GM23248 (cell line): ENCODE measurements at regions not wholly inside any gene's neighbourhood (a gene's known extent, or its start where the extent isn't known, plus 50 kb on each side); places are given as distances from the start of the nearest gene placed in this dataset.

ENCODE experiments used
- DNase-seq: peaks from one replicate; pipeline ENCODE4 v3.0.0-alpha.2; 2015
- H2AFZ ChIP-seq: fragments of 200-600 bp; sonication (generic); 2 replicates; pipeline ENCODE4 v1.6.1; 2016; ENCODE audit warnings: antibody characterized with exemption
- H3F3A ChIP-seq: fragments of 200-600 bp; sonication (generic); 2 replicates; pipeline ENCODE4 v1.6.1; 2016; ENCODE audit warnings: mild to moderate bottlenecking, antibody characterized with exemption, mixed run types; ENCODE audit not compliant: insufficient read depth
- H3K27ac ChIP-seq: fragments of 200-600 bp; sonication (generic); 2 replicates; pipeline ENCODE4 v1.5.1; 2016; ENCODE audit warnings: mild to moderate bottlenecking
- H3K27me3 ChIP-seq: fragments of 200-600 bp; sonication (generic); replicated peaks from 2 replicates; pipeline ENCODE4 v1.6.1; 2016; ENCODE audit warnings: mild to moderate bottlenecking; ENCODE audit not compliant: insufficient read depth
- H3K36me3 ChIP-seq: fragments of 200-600 bp; sonication (generic); 2 replicates; pipeline ENCODE4 v1.6.1; 2016; ENCODE audit warnings: low read depth, mild to moderate bottlenecking
- H3K4me1 ChIP-seq: fragments of 200-600 bp; sonication (generic); 2 replicates; pipeline ENCODE4 v1.6.1; 2016; ENCODE audit warnings: mild to moderate bottlenecking; ENCODE audit not compliant: insufficient read depth
- H3K4me2 ChIP-seq: fragments of 200-600 bp; sonication (generic); one replicate; pipeline ENCODE4 v1.6.1; 2016; ENCODE audit warnings: mild to moderate bottlenecking; ENCODE audit not compliant: unreplicated experiment
- H3K4me3 ChIP-seq: fragments of 200-600 bp; sonication (generic); 2 replicates; pipeline ENCODE4 v1.5.1; 2016; ENCODE audit warnings: mild to moderate bottlenecking
- H3K79me2 ChIP-seq: fragments of 200-600 bp; sonication (generic); 2 replicates; pipeline ENCODE4 v1.6.1; 2016; ENCODE audit warnings: mild to moderate bottlenecking; ENCODE audit not compliant: insufficient read depth
- H3K9ac ChIP-seq: fragments of 200-600 bp; sonication (generic); 2 replicates; pipeline ENCODE4 v1.6.1; 2016; ENCODE audit warnings: mild to moderate bottlenecking
- H3K9me2 ChIP-seq: fragments of 200-600 bp; sonication (generic); 2 replicates; pipeline ENCODE4 v1.6.1; 2016; ENCODE audit warnings: mixed run types, mild to moderate bottlenecking, moderate library complexity; ENCODE audit not compliant: insufficient read depth
- H3K9me3 ChIP-seq: fragments of 200-600 bp; sonication (generic); one replicate; pipeline ENCODE4 v1.6.1; 2017; ENCODE audit warnings: low read depth
- H4K20me1 ChIP-seq: fragments of 200-600 bp; sonication (generic); 2 replicates; pipeline ENCODE4 v1.6.0; 2016; ENCODE audit not compliant: insufficient read depth
- EZH2 ChIP-seq: fragments of 200-600 bp; sonication (generic); IDR thresholded peaks from 2 replicates; pipeline ENCODE4 v1.6.1; 2018; ENCODE audit warnings: antibody characterized with exemption, mild to moderate bottlenecking; ENCODE audit not compliant: insufficient read depth, poor library complexity, severe bottlenecking
- EZH2phosphoT487 ChIP-seq: fragments of 200-600 bp; sonication (generic); IDR thresholded peaks from 2 replicates; pipeline ENCODE4 v1.6.1; 2018; ENCODE audit warnings: antibody characterized with exemption, moderate library complexity, mild to moderate bottlenecking, low read depth; ENCODE audit not compliant: insufficient read depth
- WGBS, 2 experiments: methylation state at CpG; one replicate each; pipeline ENCODE4 v1.1.6; 2015 to 2017; ENCODE audit warnings: low lambda C conversion rate in 2 of 2, low coverage in 1 of 2; ENCODE audit errors: missing lambda C conversion rate in 2 of 2; 5-methylcytosine and 5-hydroxymethylcytosine counted together
- in situ Hi-C: fragments of 300-500 bp; cut with MboI; formaldehyde crosslinking; loops from 2 replicates; pipeline ENCODE4 v1.15.0; 2020

GRCh38 chr14:66381755-66382154, 104.4 kb upstream of the CCDC196 start:
- no peak overlapping the region for H2AFZ ChIP-seq
- in situ Hi-C loops: no loop called here
- no peaks in the 10 kb centered on the region for H3K27me3 ChIP-seq
- H3K27ac ChIP-seq: no peak overlapping the region
- no peaks in the 10 kb centered on the region for H3F3A ChIP-seq
- H3K9me3 ChIP-seq: no peaks in the 10 kb centered on the region
- H3K36me3 ChIP-seq: no peaks in the 10 kb centered on the region
- H3K9ac ChIP-seq: no peak overlapping the region
- no peaks in the 10 kb centered on the region for H3K79me2 ChIP-seq
- TF ChIP-seq EZH2 (no peak), EZH2phosphoT487 (no peak)
- H3K4me1 ChIP-seq: no peaks in the 10 kb centered on the region
- H4K20me1 ChIP-seq: no peaks in the 10 kb centered on the region
- DNase-seq: no peak
- H3K4me3 ChIP-seq: no peak overlapping the region
- no peaks in the 10 kb centered on the region for H3K9me2 ChIP-seq
- H3K4me2 ChIP-seq: no peak overlapping the region
- WGBS, 2 experiments: 0 to 6% methylated on average over 1 of the region's 1 CpG

GRCh38 chr14:66383257-66383656, 102.9 kb upstream of the CCDC196 start:
- no peak for DNase-seq
- no peak for TF ChIP-seq EZH2
- TF ChIP-seq EZH2phosphoT487: no peak
- H3K27me3 ChIP-seq: no peaks in the 10 kb centered on the region
- 4% methylated on average over 1 of the region's 1 CpG for WGBS, 2 experiments
- H3K36me3 ChIP-seq: no peaks in the 10 kb centered on the region
- H3K4me3 ChIP-seq: no peak overlapping the region
- H3K4me1 ChIP-seq: no peaks in the 10 kb centered on the region
- in situ Hi-C loops: no loop called here
- H2AFZ ChIP-seq: no peak overlapping the region
- H3K27ac ChIP-seq: no peak overlapping the region
- no peak overlapping the region for H3K9ac ChIP-seq
- no peaks in the 10 kb centered on the region for H3K79me2 ChIP-seq
- H3K9me3 ChIP-seq: no peaks in the 10 kb centered on the region
- H3K9me2 ChIP-seq: no peaks in the 10 kb centered on the region
- no peaks in the 10 kb centered on the region for H4K20me1 ChIP-seq
- H3F3A ChIP-seq: no peaks in the 10 kb centered on the region
- H3K4me2 ChIP-seq: no peak overlapping the region

GRCh38 chr14:66383771-66384170, 102.4 kb upstream of the CCDC196 start:
- Histone ChIP-seq H3K4me1 (no peaks in the 10 kb centered on the region), H3K9me2 (no peaks in the 10 kb centered on the region), H3K4me3 (no peak overlapping the region), H2AFZ (no peak overlapping the region), H3K4me2 (no peak overlapping the region), H3K9me3 (no peaks in the 10 kb centered on the region), H3K36me3 (no peaks in the 10 kb centered on the region), H3K9ac (no peak overlapping the region), H4K20me1 (no peaks in the 10 kb centered on the region), H3F3A (no peaks in the 10 kb centered on the region), H3K79me2 (no peaks in the 10 kb centered on the region), H3K27me3 (no peaks in the 10 kb centered on the region), H3K27ac (no peak overlapping the region)
- no peak for DNase-seq
- no peak for TF ChIP-seq EZH2
- TF ChIP-seq EZH2phosphoT487: no peak
- in situ Hi-C loops: no loop called here

- Histone ChIP-seq H3K9me3 (no peaks in the 10 kb centered on the region), H3K79me2 (no peaks in the 10 kb centered on the region), H3K27ac (no peak overlapping the region), H3K4me2 (no peak overlapping the region), H3K4me3 (no peak overlapping the region), H3K9me2 (no peaks in the 10 kb centered on the region), H4K20me1 (no peaks in the 10 kb centered on the region), H3K4me1 (no peaks in the 10 kb centered on the region), H3K27me3 (no peaks in the 10 kb centered on the region), H3K36me3 (no peaks in the 10 kb centered on the region), H3F3A (no peaks in the 10 kb centered on the region), H3K9ac (no peak overlapping the region), H2AFZ (no peak overlapping the region)
- DNase-seq: no peak
- in situ Hi-C loops: no loop called here
- 47 to 49% methylated on average over 4 of the region's 4 CpGs for WGBS, 2 experiments
- no peak for TF ChIP-seq EZH2
- TF ChIP-seq EZH2phosphoT487: no peak
Observed at GRCh38 chr14:66388516-66388915, 97.7 kb upstream of the CCDC196 start.

- Histone ChIP-seq H3K36me3 (no peaks in the 10 kb centered on the region), H3K4me1 (no peaks in the 10 kb centered on the region), H4K20me1 (no peaks in the 10 kb centered on the region), H3K4me3 (no peak overlapping the region), H3K9ac (no peak overlapping the region), H3K9me3 (no peaks in the 10 kb centered on the region), H3K4me2 (no peak overlapping the region), H3K9me2 (no peaks in the 10 kb centered on the region), H3F3A (no peaks in the 10 kb centered on the region), H3K27ac (no peak overlapping the region), H3K27me3 (no peaks in the 10 kb centered on the region), H2AFZ (no peak overlapping the region), H3K79me2 (no peaks in the 10 kb centered on the region)
- 75 to 79% methylated on average over 1 of the region's 1 CpG for WGBS, 2 experiments
- DNase-seq: no peak
- no peak for TF ChIP-seq EZH2
- TF ChIP-seq EZH2phosphoT487: no peak
- in situ Hi-C loops: no loop called here
Observed at GRCh38 chr14:66389481-66389880, 96.7 kb upstream of the CCDC196 start.
